ENCODE measurements at regions not wholly inside any gene's neighbourhood (a gene's known extent, or its start where the extent isn't known, plus 50 kb on each side); places are given as distances from the start of the nearest gene placed in this dataset.

DNA sequence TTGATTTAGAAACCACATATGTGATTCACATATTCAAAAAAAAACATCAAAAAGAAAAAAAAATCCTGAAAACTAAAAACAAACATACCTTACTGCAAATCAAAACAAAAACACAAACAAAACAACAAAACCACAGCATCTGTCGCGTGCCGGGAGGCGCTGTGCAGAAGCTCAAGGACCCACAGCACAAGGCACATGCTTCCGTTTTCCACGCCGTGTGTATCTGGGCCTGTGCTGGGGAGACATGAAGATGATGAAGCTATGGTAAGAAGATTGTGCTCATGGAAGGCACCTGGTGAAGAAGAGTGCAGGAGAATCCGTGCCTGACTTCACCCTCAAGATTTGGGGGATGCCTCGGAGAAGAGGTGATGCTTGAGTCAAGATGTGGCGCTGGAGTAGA, 788.9 kb upstream of the ARRDC4 start:
- DNase-seq (no peak), ATAC-seq (ENCODE audit: insufficient read depth, low FRiP score) (no peak)
- peaks cover 0 to 5% (median 0%) of the 10 kb centered on the region in 4 donors for H3K9me3 ChIP-seq (ENCODE audit: control insufficient read depth in 4 of 4, insufficient read depth in 3 of 4, low read length in 3 of 4)
- WGBS, 2 donors: 95% methylated on average over 10 of the region's 10 CpGs
- H3K4me1 ChIP-seq (ENCODE audit: control insufficient read depth in 5 of 5, insufficient read depth in 5 of 5, low read length in 5 of 5): peaks cover 0 to 3% (median 0%) of the 10 kb centered on the region in 5 donors
- TF ChIP-seq, protein P1, sequence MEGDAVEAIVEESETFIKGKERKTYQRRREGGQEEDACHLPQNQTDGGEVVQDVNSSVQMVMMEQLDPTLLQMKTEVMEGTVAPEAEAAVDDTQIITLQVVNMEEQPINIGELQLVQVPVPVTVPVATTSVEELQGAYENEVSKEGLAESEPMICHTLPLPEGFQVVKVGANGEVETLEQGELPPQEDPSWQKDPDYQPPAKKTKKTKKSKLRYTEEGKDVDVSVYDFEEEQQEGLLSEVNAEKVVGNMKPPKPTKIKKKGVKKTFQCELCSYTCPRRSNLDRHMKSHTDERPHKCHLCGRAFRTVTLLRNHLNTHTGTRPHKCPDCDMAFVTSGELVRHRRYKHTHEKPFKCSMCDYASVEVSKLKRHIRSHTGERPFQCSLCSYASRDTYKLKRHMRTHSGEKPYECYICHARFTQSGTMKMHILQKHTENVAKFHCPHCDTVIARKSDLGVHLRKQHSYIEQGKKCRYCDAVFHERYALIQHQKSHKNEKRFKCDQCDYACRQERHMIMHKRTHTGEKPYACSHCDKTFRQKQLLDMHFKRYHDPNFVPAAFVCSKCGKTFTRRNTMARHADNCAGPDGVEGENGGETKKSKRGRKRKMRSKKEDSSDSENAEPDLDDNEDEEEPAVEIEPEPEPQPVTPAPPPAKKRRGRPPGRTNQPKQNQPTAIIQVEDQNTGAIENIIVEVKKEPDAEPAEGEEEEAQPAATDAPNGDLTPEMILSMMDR (IDR thresholded peaks at IDR 0.05; ENCODE audit: control extremely low read depth, extremely low read depth): no peak
- H3K27ac ChIP-seq (ENCODE audit: low read depth in 1 of 2, low read length in 1 of 2): no peak overlapping the region
- H3K27me3 ChIP-seq (ENCODE audit: control insufficient read depth in 3 of 3, insufficient read depth in 3 of 3, low read length in 2 of 3): no peaks in the 10 kb centered on the region
- no peaks in the 10 kb centered on the region for H3K36me3 ChIP-seq (ENCODE audit: control insufficient read depth in 4 of 4, insufficient read depth in 4 of 4, low read length in 4 of 4)
- H3K9ac ChIP-seq (ENCODE audit: insufficient read depth in 1 of 2, low read length in 2 of 2): no peak overlapping the region
- H3K4me3 ChIP-seq: no peak overlapping the region

DNA sequence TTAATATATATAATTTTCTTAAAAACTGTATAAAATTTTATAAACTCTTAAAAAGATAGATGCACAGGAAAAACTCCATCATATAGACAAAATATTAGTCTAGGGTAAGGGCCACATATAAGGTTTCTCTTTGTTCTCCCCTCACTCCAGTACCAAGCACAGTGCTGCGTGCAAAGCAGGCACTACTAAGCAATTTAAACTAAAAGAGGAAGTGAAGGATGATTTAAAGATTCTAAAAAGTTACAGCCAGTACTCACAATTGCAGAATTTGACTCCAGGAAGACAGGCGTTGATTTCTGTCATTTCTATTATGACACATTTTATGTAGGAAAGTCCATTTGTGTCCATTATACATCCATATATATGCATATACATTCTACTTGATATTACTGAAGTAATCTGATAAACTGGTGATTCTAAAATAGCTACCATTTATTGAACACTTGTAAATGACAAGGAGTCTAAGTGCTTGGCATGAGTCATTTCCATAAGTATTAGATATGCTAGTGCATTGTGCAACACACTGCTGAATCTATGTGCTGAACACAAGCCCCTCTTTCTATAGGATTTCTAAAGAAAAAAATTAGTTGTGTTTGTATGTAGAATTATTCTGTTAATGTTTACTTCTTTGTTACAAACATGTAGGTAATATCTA, 785.5 kb upstream of the ARRDC4 start:
- DNase-seq (no peak), ATAC-seq (ENCODE audit: insufficient read depth, low FRiP score) (no peak)
- Histone ChIP-seq H3K9me3 (ENCODE audit: control insufficient read depth in 4 of 4, insufficient read depth in 3 of 4, low read length in 3 of 4) (peaks cover 0 to 5% (median 0%) of the 10 kb centered on the region in 4 donors), H3K36me3 (ENCODE audit: control insufficient read depth in 4 of 4, insufficient read depth in 4 of 4, low read length in 4 of 4) (no peaks in the 10 kb centered on the region), H3K27ac (ENCODE audit: low read depth in 1 of 2, low read length in 1 of 2) (no peak overlapping the region), H3K27me3 (ENCODE audit: control insufficient read depth in 3 of 3, insufficient read depth in 3 of 3, low read length in 2 of 3) (no peaks in the 10 kb centered on the region), H3K9ac (ENCODE audit: insufficient read depth in 1 of 2, low read length in 2 of 2) (no peak overlapping the region), H3K4me3 (no peak overlapping the region), H3K4me1 (ENCODE audit: control insufficient read depth in 5 of 5, insufficient read depth in 5 of 5, low read length in 5 of 5) (peaks cover 0 to 8% (median 3%) of the 10 kb centered on the region in 5 donors)
- 40 to 65% methylated on average over 2 of the region's 2 CpGs for WGBS, 2 donors
- TF ChIP-seq, protein P1 (IDR thresholded peaks at IDR 0.05; ENCODE audit: control extremely low read depth, extremely low read depth): no peak

DNA sequence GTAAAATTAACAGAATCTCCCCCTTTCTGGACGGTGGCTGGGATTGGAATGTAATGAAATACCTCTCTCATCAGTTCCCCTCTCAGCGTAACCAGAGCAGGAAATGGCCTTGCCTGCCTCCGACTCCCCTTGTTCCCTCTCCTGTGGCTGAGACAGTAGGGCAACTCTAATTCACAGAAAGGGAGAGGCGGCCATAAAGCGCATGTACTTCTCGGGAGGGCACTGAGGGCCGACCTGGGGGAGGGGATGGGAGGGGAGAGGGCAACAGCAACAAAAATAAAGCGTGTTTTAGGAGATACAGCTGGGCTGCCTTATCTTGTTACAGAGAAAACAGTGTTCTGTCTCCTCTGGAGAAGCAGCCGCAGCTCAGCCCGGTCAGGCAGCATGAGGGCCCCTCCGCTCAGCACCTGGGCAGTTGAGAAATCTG, 783.3 kb upstream of the ARRDC4 start:
- no peak for ATAC-seq (ENCODE audit: insufficient read depth, low FRiP score)
- DNase-seq: peak in 2 of 3 donors; percentile 32 to 42
- WGBS, 2 donors: 13 to 17% methylated on average over 11 of the region's 11 CpGs

More for the DNA sequence above, 783.3 kb upstream of the ARRDC4 start:
- Histone ChIP-seq H3K27ac (ENCODE audit: low read depth in 1 of 2, low read length in 1 of 2) (no peak overlapping the region), H3K4me1 (ENCODE audit: control insufficient read depth in 5 of 5, insufficient read depth in 5 of 5, low read length in 5 of 5) (peaks cover 0 to 8% (median 3%) of the 10 kb centered on the region in 5 donors), H3K9ac (ENCODE audit: insufficient read depth in 1 of 2, low read length in 2 of 2) (peak overlapping the region in 1 of 2 donors; percentile 47), H3K9me3 (ENCODE audit: control insufficient read depth in 4 of 4, insufficient read depth in 3 of 4, low read length in 3 of 4) (peaks cover 0 to 5% (median 0%) of the 10 kb centered on the region in 4 donors), H3K4me3 (no peak overlapping the region), H3K27me3 (ENCODE audit: control insufficient read depth in 3 of 3, insufficient read depth in 3 of 3, low read length in 2 of 3) (no peaks in the 10 kb centered on the region), H3K36me3 (ENCODE audit: control insufficient read depth in 4 of 4, insufficient read depth in 4 of 4, low read length in 4 of 4) (no peaks in the 10 kb centered on the region)
- TF ChIP-seq, protein P1 (IDR thresholded peaks at IDR 0.05; ENCODE audit: control extremely low read depth, extremely low read depth): no peak

All from lung (tissue), 11 donors.